HG03469 (cell line): ENCODE measurements at regions not wholly inside any gene's neighbourhood (a gene's known extent, or its start where the extent isn't known, plus 50 kb on each side); places are given as distances from the start of the nearest gene placed in this dataset.

Experiments used
- ATAC-seq: cut with Tn5 transposase; IDR thresholded peaks from one replicate; pipeline ENCODE4 v1.9.1; 2021; ENCODE audit warnings: mild to moderate bottlenecking, moderate library complexity, moderate number of reproducible peaks; ENCODE audit not compliant: unreplicated experiment

- ATAC-seq: no peak
Observed at GRCh38 chr1:201589186-201589585, 50.3 kb downstream of the NAV1 start.

GRCh38 chr1:201590474-201590873 is 51.5 kb downstream of the NAV1 start:
- no peak for ATAC-seq

- no peak for ATAC-seq
Observed at GRCh38 chr1:201591348-201591747, 52.4 kb downstream of the NAV1 start.

GRCh38 chr1:201591981-201592380 is 53.1 kb downstream of the NAV1 start:
- no peak for ATAC-seq

- ATAC-seq: no peak
Observed at GRCh38 chr1:201593200-201593921, 54.4 kb downstream of the NAV1 start.

- ATAC-seq: no peak
Observed at GRCh38 chr1:201594575-201595245, 55.8 kb downstream of the NAV1 start.

- no peak for ATAC-seq
Observed at GRCh38 chr1:201595381-201595780, 56.5 kb downstream of the NAV1 start.

GRCh38 chr1:201596101-201596868 is 57.4 kb downstream of the NAV1 start:
- no peak for ATAC-seq

GRCh38 chr1:201597551-201598230 is 58.8 kb downstream of the NAV1 start:
- no peak for ATAC-seq

- ATAC-seq: no peak
Observed at GRCh38 chr1:201598396-201598795, 59.5 kb downstream of the NAV1 start.

- no peak for ATAC-seq
Observed at GRCh38 chr1:201598973-201599372, 60.0 kb downstream of the NAV1 start.

GRCh38 chr1:201599548-201599947 is 60.6 kb downstream of the NAV1 start:
- no peak for ATAC-seq

GRCh38 chr1:201602413-201603265 is 63.7 kb downstream of the NAV1 start:
- ATAC-seq: no peak

- no peak for ATAC-seq
Observed at GRCh38 chr1:201603613-201604232, 64.8 kb downstream of the NAV1 start.

GRCh38 chr1:201605385-201606010 is 66.6 kb downstream of the NAV1 start:
- no peak for ATAC-seq

GRCh38 chr1:201606096-201606495 is 67.2 kb downstream of the NAV1 start:
- no peak for ATAC-seq

- ATAC-seq: no peak
Observed at GRCh38 chr1:201606623-201607022, 67.7 kb downstream of the NAV1 start.

- ATAC-seq: no peak
Observed at GRCh38 chr1:201608635-201609395, 69.9 kb downstream of the NAV1 start.
